Ovary (tissue), 7 donors: ENCODE measurements at regions not wholly inside any gene's neighbourhood (a gene's known extent, or its start where the extent isn't known, plus 50 kb on each side); places are given as distances from the start of the nearest gene placed in this dataset.

Source experiments
- DNase-seq, 5 donors: peaks; one replicate each; pipeline ENCODE4 v3.0.0-alpha.2; 2019 to 2020
- H3K27ac ChIP-seq, 2 donors: fragments of 200-600 bp; one replicate each; pipeline versions ENCODE4 v1.5.1 to v1.8.0; 2019 to 2022
- H3K27me3 ChIP-seq: fragments of 200-600 bp; one replicate; pipeline ENCODE4 v1.8.0; 2022
- H3K36me3 ChIP-seq: fragments of 200-600 bp; sonication (generic); one replicate; pipeline ENCODE4 v1.5.1; 2019
- H3K4me1 ChIP-seq: one replicate; pipeline ENCODE4 v1.8.1; 2013; ENCODE audit warnings: mild to moderate bottlenecking, moderate library complexity; ENCODE audit not compliant: insufficient read depth
- H3K4me3 ChIP-seq: fragments of 200-600 bp; sonication (generic); one replicate; pipeline ENCODE4 v1.5.1; 2017
- H3K9me3 ChIP-seq, 2 donors: fragments of 200-600 bp in 1 of 2; sonication (generic) in 1 of 2; one replicate each; pipeline versions ENCODE4 v1.5.1 to v1.8.1; 2013 to 2019; ENCODE audit warnings: mild to moderate bottlenecking in 1 of 2, moderate library complexity in 1 of 2
- EP300 ChIP-seq: sonication (generic); formaldehyde crosslinking; IDR thresholded peaks from one replicate; pipeline ENCODE4 v1.6.1; 2017; ENCODE audit warnings: antibody characterized with exemption
- POLR2A ChIP-seq: fragments of 450-650 bp; IDR thresholded peaks from one replicate; pipeline ENCODE4 v1.6.1; 2017; ENCODE audit warnings: antibody characterized with exemption, mild to moderate bottlenecking, moderate library complexity
- WGBS, 3 donors: extraction: QIAGEN DNeasy Blood & Tissue Kit in 1 of 3; methylation state at CpG; one replicate each; pipeline versions ENCODE4 v1.1.5 to v1.1.7; 2013 to 2017; 5-methylcytosine and 5-hydroxymethylcytosine counted together
- intact Hi-C, 4 donors: fragments of 100-400 bp; cut with DNase I; formaldehyde crosslinking; loops; one replicate each; pipeline versions ENCODE4 v1.11.0 to v1.15.1; 2022 to 2023
- TF ChIP-seq, protein P1 (sequence below), 3 donors: fragments of 450-650 bp in 2 of 3; fragments of 200-600 bp in 1 of 3; IDR thresholded peaks; one replicate each; pipeline versions ENCODE4 v1.5.1 to v1.8.0; 2016 to 2022; ENCODE audit warnings: antibody characterized with exemption in 3 of 3, mild to moderate bottlenecking in 1 of 3
- donor health status: DM: no; HTN: no; CAD: no; lungs with moderate emphysema.
- donor health status: DM: no; HTN: no; CAD: no.
- donor health status: Bipolar disorder and iron deficiency.
- donor health status: DM: no; HTN: no; CAD: no.
- donor health status: DM: yes; HTN: yes; CAD: no.

GRCh38 chr9:23319092-23319491 is 506.9 kb downstream of the ELAVL2 start:
- intact Hi-C loops = no loop called here

DNA sequence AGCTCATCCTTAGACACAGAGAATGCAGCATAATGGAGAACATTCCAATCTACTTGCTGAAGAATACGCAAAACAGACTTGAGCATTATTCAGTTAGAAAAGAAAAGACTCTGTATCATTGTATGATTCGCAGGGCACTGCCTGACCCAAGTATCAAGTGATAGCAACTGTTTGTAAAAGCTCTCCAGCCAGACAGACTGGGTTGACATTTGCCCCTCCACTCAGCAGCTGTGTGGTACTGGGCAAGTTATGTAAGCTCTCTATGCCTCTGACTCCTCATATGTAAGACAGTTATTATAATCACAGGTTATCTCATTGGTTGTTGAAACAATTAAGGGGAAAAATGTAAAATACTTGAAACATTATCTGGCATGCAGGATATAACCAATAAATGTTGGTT is 505.0 kb downstream of the ELAVL2 start:
- Histone ChIP-seq H3K9me3 (no peaks in the 10 kb centered on the region), H3K4me1 (no peaks in the 10 kb centered on the region), H3K36me3 (no peaks in the 10 kb centered on the region), H3K4me3 (no peak overlapping the region), H3K27ac (no peak overlapping the region), H3K27me3 (no peaks in the 10 kb centered on the region)
- 69 to 79% (median 77%) methylated on average over 2 of the region's 2 CpGs for WGBS, 3 donors
- DNase-seq = no peak
- intact Hi-C loops = no loop called here
- TF ChIP-seq, protein P1, sequence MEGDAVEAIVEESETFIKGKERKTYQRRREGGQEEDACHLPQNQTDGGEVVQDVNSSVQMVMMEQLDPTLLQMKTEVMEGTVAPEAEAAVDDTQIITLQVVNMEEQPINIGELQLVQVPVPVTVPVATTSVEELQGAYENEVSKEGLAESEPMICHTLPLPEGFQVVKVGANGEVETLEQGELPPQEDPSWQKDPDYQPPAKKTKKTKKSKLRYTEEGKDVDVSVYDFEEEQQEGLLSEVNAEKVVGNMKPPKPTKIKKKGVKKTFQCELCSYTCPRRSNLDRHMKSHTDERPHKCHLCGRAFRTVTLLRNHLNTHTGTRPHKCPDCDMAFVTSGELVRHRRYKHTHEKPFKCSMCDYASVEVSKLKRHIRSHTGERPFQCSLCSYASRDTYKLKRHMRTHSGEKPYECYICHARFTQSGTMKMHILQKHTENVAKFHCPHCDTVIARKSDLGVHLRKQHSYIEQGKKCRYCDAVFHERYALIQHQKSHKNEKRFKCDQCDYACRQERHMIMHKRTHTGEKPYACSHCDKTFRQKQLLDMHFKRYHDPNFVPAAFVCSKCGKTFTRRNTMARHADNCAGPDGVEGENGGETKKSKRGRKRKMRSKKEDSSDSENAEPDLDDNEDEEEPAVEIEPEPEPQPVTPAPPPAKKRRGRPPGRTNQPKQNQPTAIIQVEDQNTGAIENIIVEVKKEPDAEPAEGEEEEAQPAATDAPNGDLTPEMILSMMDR (IDR thresholded peaks at IDR 0.05) = no peak
- no peak for TF ChIP-seq POLR2A
- TF ChIP-seq EP300 = no peak

More at GRCh38 chr9:23319092-23319491, 506.9 kb downstream of the ELAVL2 start:
- no peak overlapping the region for H3K4me3 ChIP-seq
- TF ChIP-seq EP300 (no peak), POLR2A (no peak)
- TF ChIP-seq, protein P1 (IDR thresholded peaks at IDR 0.05) = no peak
- no peaks in the 10 kb centered on the region for H3K36me3 ChIP-seq
- no peak overlapping the region for H3K27ac ChIP-seq
- no peaks in the 10 kb centered on the region for H3K27me3 ChIP-seq
- H3K9me3 ChIP-seq = no peaks in the 10 kb centered on the region
- DNase-seq = no peak
- no peaks in the 10 kb centered on the region for H3K4me1 ChIP-seq

DNA sequence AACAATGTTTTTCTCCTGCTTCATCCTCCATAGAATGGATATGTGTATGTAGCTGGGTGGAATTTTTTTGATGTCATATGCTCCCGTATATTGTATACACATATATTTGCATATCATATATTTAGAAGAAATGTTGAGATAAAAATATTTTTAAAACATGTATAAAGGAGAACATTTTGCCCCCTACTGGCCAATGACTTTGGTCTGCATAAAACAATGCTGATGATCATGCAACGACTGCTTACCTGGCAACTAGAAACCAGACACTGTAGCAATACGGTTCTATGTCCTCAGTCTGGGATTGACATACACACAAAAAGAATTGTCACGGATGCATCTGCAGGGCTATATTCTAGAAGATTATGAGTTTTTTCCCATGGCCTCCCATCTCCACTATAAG is 503.6 kb downstream of the ELAVL2 start:
- Histone ChIP-seq H3K27ac (no peak overlapping the region), H3K36me3 (no peaks in the 10 kb centered on the region), H3K9me3 (no peaks in the 10 kb centered on the region), H3K27me3 (no peaks in the 10 kb centered on the region), H3K4me1 (no peaks in the 10 kb centered on the region), H3K4me3 (no peak overlapping the region)
- 63 to 72% (median 67%) methylated on average over 4 of the region's 4 CpGs for WGBS, 3 donors
- TF ChIP-seq, protein P1 (IDR thresholded peaks at IDR 0.05) = no peak
- no peak for TF ChIP-seq EP300
- no peak for TF ChIP-seq POLR2A
- intact Hi-C loops = no loop called here
- no peak for DNase-seq

DNA sequence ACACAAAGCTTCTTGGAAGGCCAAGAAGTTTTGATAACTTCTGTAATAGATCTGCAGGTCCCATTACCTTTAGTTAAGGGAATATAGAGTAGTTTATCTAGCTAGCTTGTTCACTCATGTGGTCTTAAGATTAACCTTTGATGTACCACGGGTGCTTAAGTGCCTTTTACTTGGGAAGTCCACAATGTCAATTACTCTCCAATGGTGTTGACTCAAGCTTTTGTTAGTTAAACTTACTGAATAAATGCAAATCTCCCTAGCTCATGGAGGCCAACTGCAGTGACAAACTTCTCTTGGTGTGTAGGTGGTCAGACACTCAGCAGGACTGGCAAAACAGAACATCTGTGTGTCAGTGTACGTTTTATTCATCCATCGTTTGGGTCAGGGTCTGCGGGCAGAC is 501.5 kb downstream of the ELAVL2 start:
- intact Hi-C loops = no loop called here
- 74 to 76% (median 75%) methylated on average over 4 of the region's 4 CpGs for WGBS, 3 donors
- Histone ChIP-seq H3K4me1 (no peaks in the 10 kb centered on the region), H3K9me3 (no peaks in the 10 kb centered on the region), H3K36me3 (no peaks in the 10 kb centered on the region), H3K27me3 (no peaks in the 10 kb centered on the region), H3K27ac (no peak overlapping the region), H3K4me3 (no peak overlapping the region)
- TF ChIP-seq EP300 (no peak), POLR2A (no peak)
- TF ChIP-seq, protein P1 (IDR thresholded peaks at IDR 0.05) = no peak
- DNase-seq = no peak

GRCh38 chr9:23326597-23326996 is 499.4 kb downstream of the ELAVL2 start:
- TF ChIP-seq EP300 (no peak), POLR2A (no peak)
- TF ChIP-seq, protein P1 (IDR thresholded peaks at IDR 0.05) = no peak
- WGBS, 3 donors = 90 to 97% (median 93%) methylated on average over 3 of the region's 3 CpGs
- H3K27ac ChIP-seq = no peak overlapping the region
- intact Hi-C loops = no loop called here
- DNase-seq = no peak
- no peaks in the 10 kb centered on the region for H3K27me3 ChIP-seq
- H3K9me3 ChIP-seq = no peaks in the 10 kb centered on the region
- H3K4me3 ChIP-seq = no peak overlapping the region
- H3K36me3 ChIP-seq = no peaks in the 10 kb centered on the region
- no peaks in the 10 kb centered on the region for H3K4me1 ChIP-seq
